ENCODE measurements at regions not wholly inside any gene's neighbourhood (a gene's known extent, or its start where the extent isn't known, plus 50 kb on each side); places are given as distances from the start of the nearest gene placed in this dataset.

- no peak for TF ChIP-seq CTCF (IDR thresholded peaks at IDR 0.05)
- TF ChIP-seq POLR2A (IDR thresholded peaks at IDR 0.05), result no peak
Measured at GRCh38 chr13:71046360-71047079, 820.5 kb downstream of the DACH1 start.

Measured in tibial nerve (tissue), 3 donors.